SK-N-SH (cell line): ENCODE measurements at regions not wholly inside any gene's neighbourhood (a gene's known extent, or its start where the extent isn't known, plus 50 kb on each side); places are given as distances from the start of the nearest gene placed in this dataset.

Source experiments
- CTCF ChIA-PET: fragments of 300-600, 350-600 bp; formaldehyde crosslinking; extraction: SDS; loops from one replicate; lab custom pipeline; 2021; lab: Yijun Ruan, JAX
- POLR2A ChIA-PET: fragments of 350-600 bp; sonication (Branson Sonifier 250); formaldehyde crosslinking; extraction: SDS; loops from one replicate; lab custom pipeline; 2020; ENCODE audit warnings: antibody characterized with exemption, inconsistent platforms; lab: Yijun Ruan, JAX
- DNase-seq: peaks from one replicate; pipeline ENCODE4 v3.0.0; 2012
- H2AFZ ChIP-seq: fragments of 200-600 bp; sonication (generic); 2 replicates; pipeline ENCODE4 v1.8.1; 2016; ENCODE audit warnings: antibody characterized with exemption, mild to moderate bottlenecking, low read depth
- H3F3A ChIP-seq: fragments of 200-600 bp; sonication (generic); replicated peaks from 2 replicates; pipeline ENCODE3; 2016; ENCODE audit warnings: antibody characterized with exemption, mild to moderate bottlenecking; ENCODE audit not compliant: insufficient read depth
- H3K27ac ChIP-seq, 2 experiments: fragments of 200-500 bp in 1 of 2; fragments of 200-600 bp in 1 of 2; sonication (Bioruptor generic) in 1 of 2; sonication (generic), shearing (Covaris generic) in 1 of 2; 2 replicates each; pipeline versions ENCODE4 v1.5.1 to v1.6.1; 2014 to 2016; ENCODE audit warnings: low read depth in 2 of 2, inconsistent platforms in 1 of 2, low read length in 1 of 2, mild to moderate bottlenecking in 1 of 2, mixed read lengths in 1 of 2
- H3K27me3 ChIP-seq: fragments of 200-600 bp; sonication (generic), shearing (Covaris generic); 2 replicates; pipeline ENCODE4 v1.6.1; 2016; ENCODE audit warnings: mixed run types; ENCODE audit not compliant: insufficient read depth
- H3K36me3 ChIP-seq, 2 experiments: fragments of 200-500 bp in 1 of 2; fragments of 200-600 bp in 1 of 2; sonication (Bioruptor generic) in 1 of 2; sonication (generic) in 1 of 2; replicated peaks in 1 of 2; 2 replicates each; pipeline versions ENCODE3 to v1.5.1; 2014 to 2016; ENCODE audit warnings: low read length in 1 of 2, mild to moderate bottlenecking in 1 of 2; ENCODE audit not compliant: insufficient read depth in 2 of 2, control insufficient read depth in 1 of 2
- H3K4me1 ChIP-seq, 2 experiments: fragments of 200-500 bp in 1 of 2; fragments of 200-600 bp in 1 of 2; sonication (Bioruptor generic) in 1 of 2; sonication (generic), shearing (Covaris generic) in 1 of 2; 2 replicates each; pipeline versions ENCODE4 v1.5.1 to v1.6.1; 2014 to 2016; ENCODE audit warnings: low read depth in 1 of 2, low read length in 1 of 2, mixed run types in 1 of 2; ENCODE audit not compliant: insufficient read depth in 2 of 2, control insufficient read depth in 1 of 2
- H3K4me2 ChIP-seq: fragments of 200-600 bp; sonication (generic), shearing (Covaris generic); 2 replicates; pipeline ENCODE4 v1.6.1; 2017; ENCODE audit warnings: mixed run types
- H3K4me3 ChIP-seq, 2 experiments: fragments of 200-500 bp in 1 of 2; fragments of 200-600 bp in 1 of 2; sonication (Bioruptor generic) in 1 of 2; sonication (generic), shearing (Covaris generic) in 1 of 2; 2 replicates each; pipeline versions ENCODE4 v1.5.1 to v1.8.1; 2014 to 2016; ENCODE audit warnings: low read depth in 2 of 2, inconsistent platforms in 1 of 2, low read length in 1 of 2, mild to moderate bottlenecking in 1 of 2, mixed read lengths in 1 of 2, moderate library complexity in 1 of 2
- H3K79me2 ChIP-seq: fragments of 200-600 bp; sonication (generic); 2 replicates; pipeline ENCODE4 v1.8.1; 2017; ENCODE audit warnings: mild to moderate bottlenecking; ENCODE audit not compliant: insufficient read depth
- H3K9ac ChIP-seq: fragments of 200-600 bp; sonication (generic); 2 replicates; pipeline ENCODE4 v1.6.1; 2017; ENCODE audit warnings: mixed run types
- H3K9me2 ChIP-seq: fragments of 200-600 bp; sonication (generic); 2 replicates; pipeline ENCODE4 v1.6.1; 2017; ENCODE audit warnings: mixed run types
- H3K9me3 ChIP-seq: fragments of 200-600 bp; sonication (generic); 2 replicates; pipeline ENCODE4 v1.6.1; 2017; ENCODE audit warnings: mixed run types, mild to moderate bottlenecking, moderate library complexity
- H4K20me1 ChIP-seq: fragments of 200-600 bp; sonication (generic); 2 replicates; pipeline ENCODE4 v1.6.1; 2017; ENCODE audit warnings: mild to moderate bottlenecking, mixed run types; ENCODE audit not compliant: insufficient read depth
- CHD2 ChIP-seq: fragments of 150-350 bp; IDR thresholded peaks from 2 replicates; pipeline ENCODE4 v1.6.1; 2018; ENCODE audit warnings: low read length; ENCODE audit not compliant: partially characterized antibody
- EP300 ChIP-seq, 2 experiments: IDR thresholded peaks; 2 replicates each; pipeline versions ENCODE4 v1.4.0 to v1.6.1; 2012; ENCODE audit warnings: borderline replicate concordance in 1 of 2, low read depth in 1 of 2, low read length in 1 of 2
- FOXJ3 ChIP-seq: sonication (generic); formaldehyde crosslinking; IDR thresholded peaks from 2 replicates; pipeline ENCODE4 v1.5.1; 2020; ENCODE audit warnings: mild to moderate bottlenecking, missing genetic modification reagents
- FOXM1 ChIP-seq: IDR thresholded peaks from 2 replicates; pipeline ENCODE4 v1.4.0; 2012; ENCODE audit warnings: low read depth, mild to moderate bottlenecking
- JUND ChIP-seq: IDR thresholded peaks from 2 replicates; pipeline ENCODE4 v1.4.0; 2012
- MEF2A ChIP-seq: IDR thresholded peaks from 2 replicates; pipeline ENCODE4 v1.4.0; 2012; ENCODE audit warnings: low read depth, borderline replicate concordance
- NRF1 ChIP-seq: IDR thresholded peaks from 2 replicates; pipeline ENCODE4 v1.6.1; 2012; ENCODE audit warnings: low read depth, mild to moderate bottlenecking, low read length
- POLR2AphosphoS5 ChIP-seq: IDR thresholded peaks from 2 replicates; pipeline ENCODE4 v1.6.1; 2012; ENCODE audit warnings: low read depth, low read length
- RAD21 ChIP-seq: IDR thresholded peaks from 2 replicates; pipeline ENCODE4 v1.6.1; 2012; ENCODE audit warnings: mild to moderate bottlenecking, low read length
- RFX5 ChIP-seq: IDR thresholded peaks from 2 replicates; pipeline ENCODE4 v1.6.1; 2012; ENCODE audit warnings: mild to moderate bottlenecking, improper control_type of control experiment, low read length
- SMC3 ChIP-seq: IDR thresholded peaks from 2 replicates; pipeline ENCODE4 v1.6.1; 2012; ENCODE audit warnings: low read depth, low read length, improper control_type of control experiment
- TCF12 ChIP-seq: IDR thresholded peaks from 2 replicates; pipeline ENCODE4 v1.4.0; 2012
- TEAD4 ChIP-seq: IDR thresholded peaks from 2 replicates; pipeline ENCODE4 v1.4.0; 2012; ENCODE audit warnings: mild to moderate bottlenecking, borderline replicate concordance; ENCODE audit not compliant: insufficient read depth
- WGBS: methylation state at CpG from one replicate; pipeline ENCODE4 v1.1.6; 2017; ENCODE audit warnings: low lambda C conversion rate; 5-methylcytosine and 5-hydroxymethylcytosine counted together
- TF ChIP-seq, protein P1 (sequence below): IDR thresholded peaks from 2 replicates; pipeline ENCODE4; 2012
- TF ChIP-seq, protein P2 (sequence below): fragments of 150-350 bp; IDR thresholded peaks from 2 replicates; pipeline ENCODE4 v1.6.1; 2017; ENCODE audit warnings: antibody characterized with exemption, low read length, low read depth, borderline replicate concordance
- TF ChIP-seq, protein P3 (sequence below): fragments of 150-350 bp; IDR thresholded peaks from 2 replicates; pipeline ENCODE4 v1.6.1; 2016; ENCODE audit warnings: mild to moderate bottlenecking, low read depth, low read length
- TF ChIP-seq, protein P4 (sequence below): IDR thresholded peaks from 2 replicates; pipeline ENCODE4 v1.4.0; 2012; ENCODE audit warnings: low read depth, borderline replicate concordance
- TF ChIP-seq, protein P5 (sequence below): IDR thresholded peaks from 2 replicates; pipeline ENCODE4 v1.4.0; 2012; ENCODE audit warnings: low read depth, borderline replicate concordance
- TF ChIP-seq, protein P6 (sequence below): IDR thresholded peaks from 2 replicates; pipeline ENCODE4 v1.4.0; 2012; ENCODE audit warnings: low read depth
- TF ChIP-seq, protein P7 (sequence below): fragments of 200-600 bp; sonication (generic); IDR thresholded peaks from 2 replicates; pipeline ENCODE4 v1.6.1; 2017; ENCODE audit warnings: antibody characterized with exemption, mild to moderate bottlenecking, moderate library complexity

DNA sequence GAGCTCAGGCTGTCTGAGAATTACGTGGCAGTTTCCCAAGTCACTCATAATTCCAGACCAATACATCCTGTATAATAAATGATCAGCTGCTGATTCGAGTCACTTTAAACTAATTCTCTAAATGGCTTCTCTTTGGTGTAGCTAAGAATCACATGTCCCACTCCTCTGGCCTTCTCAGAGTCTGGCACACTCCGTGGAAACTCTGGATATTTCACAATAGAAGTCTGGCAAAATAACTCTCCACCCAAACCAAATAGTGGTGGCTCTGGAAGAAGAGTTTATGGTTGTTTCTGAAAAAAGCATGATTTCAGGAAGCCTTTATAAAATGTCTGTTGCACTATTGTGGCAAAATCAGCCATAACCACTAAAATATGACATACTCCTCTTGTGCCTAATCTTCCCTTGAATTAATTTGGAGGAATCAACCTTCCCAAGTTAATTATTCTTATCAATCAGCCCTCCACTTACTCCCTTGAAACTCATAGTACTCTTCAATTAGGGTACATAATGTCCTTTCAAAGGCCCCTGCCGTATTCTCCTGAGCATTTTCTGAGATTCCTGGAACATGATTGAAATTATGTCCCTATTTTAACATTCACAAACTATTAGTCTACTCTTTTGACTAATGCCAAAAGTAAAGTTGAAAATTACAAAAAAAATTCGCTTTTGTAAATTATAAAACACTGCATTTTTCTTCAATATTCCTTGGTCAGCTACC lies 991.6 kb downstream of the FAT4 start:
- Histone ChIP-seq H3K9me3 (no peaks in the 10 kb centered on the region), H3K27ac (no peak overlapping the region), H3F3A (no peaks in the 10 kb centered on the region), H3K27me3 (no peaks in the 10 kb centered on the region), H4K20me1 (no peaks in the 10 kb centered on the region), H3K79me2 (no peaks in the 10 kb centered on the region), H3K9ac (no peak overlapping the region), H3K4me3 (no peak overlapping the region), H3K4me2 (no peak overlapping the region), H3K4me1 (no peaks in the 10 kb centered on the region), H2AFZ (no peak overlapping the region), H3K9me2 (no peaks in the 10 kb centered on the region), H3K36me3 (no peaks in the 10 kb centered on the region)
- TF ChIP-seq RFX5 (no peak), JUND (no peak), MEF2A (no peak), TCF12 (no peak), FOXJ3 (CRISPR knock-in tag) (no peak), EP300 (IDR thresholded peaks at IDR 0.05; ENCODE audit: borderline replicate concordance in 1 of 2, low read depth in 1 of 2, low read length in 1 of 2) (no peak)
- TF ChIP-seq, protein P1, sequence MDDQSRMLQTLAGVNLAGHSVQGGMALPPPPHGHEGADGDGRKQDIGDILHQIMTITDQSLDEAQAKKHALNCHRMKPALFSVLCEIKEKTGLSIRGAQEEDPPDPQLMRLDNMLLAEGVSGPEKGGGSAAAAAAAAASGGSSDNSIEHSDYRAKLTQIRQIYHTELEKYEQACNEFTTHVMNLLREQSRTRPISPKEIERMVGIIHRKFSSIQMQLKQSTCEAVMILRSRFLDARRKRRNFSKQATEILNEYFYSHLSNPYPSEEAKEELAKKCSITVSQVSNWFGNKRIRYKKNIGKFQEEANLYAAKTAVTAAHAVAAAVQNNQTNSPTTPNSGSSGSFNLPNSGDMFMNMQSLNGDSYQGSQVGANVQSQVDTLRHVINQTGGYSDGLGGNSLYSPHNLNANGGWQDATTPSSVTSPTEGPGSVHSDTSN, result no peak
- TF ChIP-seq, protein P2, sequence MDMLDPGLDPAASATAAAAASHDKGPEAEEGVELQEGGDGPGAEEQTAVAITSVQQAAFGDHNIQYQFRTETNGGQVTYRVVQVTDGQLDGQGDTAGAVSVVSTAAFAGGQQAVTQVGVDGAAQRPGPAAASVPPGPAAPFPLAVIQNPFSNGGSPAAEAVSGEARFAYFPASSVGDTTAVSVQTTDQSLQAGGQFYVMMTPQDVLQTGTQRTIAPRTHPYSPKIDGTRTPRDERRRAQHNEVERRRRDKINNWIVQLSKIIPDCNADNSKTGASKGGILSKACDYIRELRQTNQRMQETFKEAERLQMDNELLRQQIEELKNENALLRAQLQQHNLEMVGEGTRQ, result no peak
- no peak for DNase-seq
- CTCF ChIA-PET, result no interaction called here
- WGBS, result 46% methylated on average over 5 of the region's 5 CpGs
- POLR2A ChIA-PET, result no interaction called here

DNA sequence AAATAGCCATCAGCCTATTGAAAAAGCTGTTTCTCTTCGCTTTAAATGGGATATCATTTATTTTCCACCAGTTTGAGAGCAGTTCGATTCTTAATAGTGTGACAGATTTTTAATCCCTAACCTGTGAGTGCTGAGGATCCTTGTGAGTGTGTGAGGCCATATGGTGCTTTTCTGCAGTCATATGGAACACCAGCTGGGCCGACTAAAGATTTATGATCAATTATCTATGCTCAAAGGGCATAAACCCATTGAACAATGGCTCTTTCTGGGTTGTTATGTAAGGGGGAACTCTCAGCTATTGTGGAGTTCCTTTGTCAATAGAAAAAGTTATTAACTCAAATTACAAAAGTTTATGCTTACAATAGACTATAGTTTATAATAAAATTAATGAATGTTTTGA lies 1003.6 kb downstream of the FAT4 start:
- no peaks in the 10 kb centered on the region for H3K27me3 ChIP-seq
- H3K4me3 ChIP-seq, result no peak overlapping the region
- no peaks in the 10 kb centered on the region for H3K9me2 ChIP-seq
- H3K79me2 ChIP-seq, result no peaks in the 10 kb centered on the region
- ChIA-PET POLR2A (no interaction called here), CTCF (no interaction called here)
- no peak for DNase-seq
- 45% methylated on average over 3 of the region's 3 CpGs for WGBS
- no peak overlapping the region for H3K4me2 ChIP-seq
- H3F3A ChIP-seq, result no peaks in the 10 kb centered on the region
- H3K27ac ChIP-seq, result no peak overlapping the region
- peak overlapping the region; percentile 11; the same call in 1 of the 2 replicates for H2AFZ ChIP-seq
- H3K9ac ChIP-seq, result no peak overlapping the region
- H3K36me3 ChIP-seq, result no peaks in the 10 kb centered on the region
- H3K9me3 ChIP-seq, result no peaks in the 10 kb centered on the region; the same call in 1 of the 2 replicates
- no peaks in the 10 kb centered on the region for H3K4me1 ChIP-seq
- H4K20me1 ChIP-seq, result no peaks in the 10 kb centered on the region
- no peak for TF ChIP-seq FOXM1
- TF ChIP-seq POLR2AphosphoS5, result no peak
- TF ChIP-seq FOXJ3 (CRISPR knock-in tag), result no peak
- TF ChIP-seq, protein P3, sequence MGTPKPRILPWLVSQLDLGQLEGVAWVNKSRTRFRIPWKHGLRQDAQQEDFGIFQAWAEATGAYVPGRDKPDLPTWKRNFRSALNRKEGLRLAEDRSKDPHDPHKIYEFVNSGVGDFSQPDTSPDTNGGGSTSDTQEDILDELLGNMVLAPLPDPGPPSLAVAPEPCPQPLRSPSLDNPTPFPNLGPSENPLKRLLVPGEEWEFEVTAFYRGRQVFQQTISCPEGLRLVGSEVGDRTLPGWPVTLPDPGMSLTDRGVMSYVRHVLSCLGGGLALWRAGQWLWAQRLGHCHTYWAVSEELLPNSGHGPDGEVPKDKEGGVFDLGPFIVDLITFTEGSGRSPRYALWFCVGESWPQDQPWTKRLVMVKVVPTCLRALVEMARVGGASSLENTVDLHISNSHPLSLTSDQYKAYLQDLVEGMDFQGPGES, result no peak
- TF ChIP-seq SMC3, result no peak
- no peak for TF ChIP-seq TCF12
- no peak for TF ChIP-seq MEF2A
- TF ChIP-seq, protein P4, sequence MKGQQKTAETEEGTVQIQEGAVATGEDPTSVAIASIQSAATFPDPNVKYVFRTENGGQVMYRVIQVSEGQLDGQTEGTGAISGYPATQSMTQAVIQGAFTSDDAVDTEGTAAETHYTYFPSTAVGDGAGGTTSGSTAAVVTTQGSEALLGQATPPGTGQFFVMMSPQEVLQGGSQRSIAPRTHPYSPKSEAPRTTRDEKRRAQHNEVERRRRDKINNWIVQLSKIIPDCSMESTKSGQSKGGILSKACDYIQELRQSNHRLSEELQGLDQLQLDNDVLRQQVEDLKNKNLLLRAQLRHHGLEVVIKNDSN, result no peak
- no peak for TF ChIP-seq RFX5
- TF ChIP-seq CHD2, result no peak
- TF ChIP-seq, protein P5, sequence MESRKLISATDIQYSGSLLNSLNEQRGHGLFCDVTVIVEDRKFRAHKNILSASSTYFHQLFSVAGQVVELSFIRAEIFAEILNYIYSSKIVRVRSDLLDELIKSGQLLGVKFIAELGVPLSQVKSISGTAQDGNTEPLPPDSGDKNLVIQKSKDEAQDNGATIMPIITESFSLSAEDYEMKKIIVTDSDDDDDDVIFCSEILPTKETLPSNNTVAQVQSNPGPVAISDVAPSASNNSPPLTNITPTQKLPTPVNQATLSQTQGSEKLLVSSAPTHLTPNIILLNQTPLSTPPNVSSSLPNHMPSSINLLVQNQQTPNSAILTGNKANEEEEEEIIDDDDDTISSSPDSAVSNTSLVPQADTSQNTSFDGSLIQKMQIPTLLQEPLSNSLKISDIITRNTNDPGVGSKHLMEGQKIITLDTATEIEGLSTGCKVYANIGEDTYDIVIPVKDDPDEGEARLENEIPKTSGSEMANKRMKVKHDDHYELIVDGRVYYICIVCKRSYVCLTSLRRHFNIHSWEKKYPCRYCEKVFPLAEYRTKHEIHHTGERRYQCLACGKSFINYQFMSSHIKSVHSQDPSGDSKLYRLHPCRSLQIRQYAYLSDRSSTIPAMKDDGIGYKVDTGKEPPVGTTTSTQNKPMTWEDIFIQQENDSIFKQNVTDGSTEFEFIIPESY, result no peak
- TF ChIP-seq, protein P6, sequence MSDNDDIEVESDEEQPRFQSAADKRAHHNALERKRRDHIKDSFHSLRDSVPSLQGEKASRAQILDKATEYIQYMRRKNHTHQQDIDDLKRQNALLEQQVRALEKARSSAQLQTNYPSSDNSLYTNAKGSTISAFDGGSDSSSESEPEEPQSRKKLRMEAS, result no peak
- no peak for TF ChIP-seq NRF1
- TF ChIP-seq, protein P7, sequence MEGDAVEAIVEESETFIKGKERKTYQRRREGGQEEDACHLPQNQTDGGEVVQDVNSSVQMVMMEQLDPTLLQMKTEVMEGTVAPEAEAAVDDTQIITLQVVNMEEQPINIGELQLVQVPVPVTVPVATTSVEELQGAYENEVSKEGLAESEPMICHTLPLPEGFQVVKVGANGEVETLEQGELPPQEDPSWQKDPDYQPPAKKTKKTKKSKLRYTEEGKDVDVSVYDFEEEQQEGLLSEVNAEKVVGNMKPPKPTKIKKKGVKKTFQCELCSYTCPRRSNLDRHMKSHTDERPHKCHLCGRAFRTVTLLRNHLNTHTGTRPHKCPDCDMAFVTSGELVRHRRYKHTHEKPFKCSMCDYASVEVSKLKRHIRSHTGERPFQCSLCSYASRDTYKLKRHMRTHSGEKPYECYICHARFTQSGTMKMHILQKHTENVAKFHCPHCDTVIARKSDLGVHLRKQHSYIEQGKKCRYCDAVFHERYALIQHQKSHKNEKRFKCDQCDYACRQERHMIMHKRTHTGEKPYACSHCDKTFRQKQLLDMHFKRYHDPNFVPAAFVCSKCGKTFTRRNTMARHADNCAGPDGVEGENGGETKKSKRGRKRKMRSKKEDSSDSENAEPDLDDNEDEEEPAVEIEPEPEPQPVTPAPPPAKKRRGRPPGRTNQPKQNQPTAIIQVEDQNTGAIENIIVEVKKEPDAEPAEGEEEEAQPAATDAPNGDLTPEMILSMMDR, result no peak
- no peak for TF ChIP-seq RAD21
- TF ChIP-seq TEAD4, result no peak
